Subcutaneous abdominal adipose tissue (tissue), 5 donors: ENCODE measurements at regions not wholly inside any gene's neighbourhood (a gene's known extent, or its start where the extent isn't known, plus 50 kb on each side); places are given as distances from the start of the nearest gene placed in this dataset.
A peak's percentile ranks its signal among the peaks of the same experiment; 100 is the strongest.

ENCODE experiments used
- H3K27ac ChIP-seq: one replicate; pipeline ENCODE4 v1.7.0; 2013; ENCODE audit warnings: low read depth, mild to moderate bottlenecking, inconsistent platforms, low read length, moderate library complexity
- H3K27me3 ChIP-seq, 5 donors: one replicate each; pipeline ENCODE4 v1.7.0; 2013; ENCODE audit warnings: low read length in 5 of 5, inconsistent platforms in 1 of 5; ENCODE audit not compliant: control insufficient read depth in 5 of 5, insufficient read depth in 4 of 5
- H3K36me3 ChIP-seq, 5 donors: one replicate each; pipeline ENCODE4 v1.7.0; 2013; ENCODE audit warnings: low read length in 5 of 5; ENCODE audit not compliant: control insufficient read depth in 5 of 5, insufficient read depth in 5 of 5
- H3K4me1 ChIP-seq, 5 donors: one replicate each; pipeline ENCODE4 v1.7.0; 2013; ENCODE audit warnings: low read length in 5 of 5, mild to moderate bottlenecking in 3 of 5, moderate library complexity in 1 of 5; ENCODE audit not compliant: control insufficient read depth in 5 of 5, insufficient read depth in 5 of 5
- H3K4me3 ChIP-seq, 5 donors: one replicate each; pipeline ENCODE4 v1.7.0; 2013; ENCODE audit warnings: low read length in 5 of 5, low read depth in 1 of 5
- H3K9ac ChIP-seq, 5 donors: one replicate each; pipeline ENCODE4 v1.7.0; 2013; ENCODE audit warnings: low read length in 5 of 5, mild to moderate bottlenecking in 4 of 5, moderate library complexity in 3 of 5
- H3K9me3 ChIP-seq, 5 donors: one replicate each; pipeline ENCODE4 v1.7.0; 2013; ENCODE audit warnings: low read length in 5 of 5; ENCODE audit not compliant: control insufficient read depth in 5 of 5
- donor health status: healthy.
- donor health status: healthy.
- donor health status: healthy.
- donor health status: healthy.
- donor health status: healthy.

DNA sequence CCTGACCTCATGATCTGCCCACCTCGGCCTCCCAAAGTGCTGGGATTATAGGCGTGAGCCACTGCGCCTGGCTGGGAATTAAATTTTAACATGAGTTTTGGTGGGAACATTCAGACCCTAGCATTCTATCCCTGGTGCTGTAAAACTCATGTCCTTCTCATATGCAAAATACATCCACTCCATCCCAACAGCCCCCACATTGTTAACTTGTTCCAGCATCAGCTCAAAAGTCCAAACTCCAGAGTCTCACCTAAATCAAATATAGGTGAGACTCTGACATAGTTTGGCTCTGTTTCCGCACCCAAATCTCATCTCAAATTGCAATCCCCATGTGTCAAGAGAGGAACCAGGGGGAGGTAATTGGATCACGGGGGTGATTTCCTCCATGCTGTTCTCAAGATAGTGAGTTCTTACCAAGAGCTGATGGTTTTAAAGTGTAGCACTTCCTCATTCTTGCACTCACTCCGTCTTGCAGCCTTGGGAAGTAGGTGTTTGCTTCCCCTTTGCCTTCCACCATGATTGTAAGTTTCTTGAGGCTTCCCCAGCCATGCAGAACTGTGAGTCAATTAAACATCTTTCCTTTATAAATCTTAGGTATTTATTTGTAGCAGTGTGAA lies 96.2 kb upstream of the PLCL2 start:
- Histone ChIP-seq H3K36me3 (no peaks in the 10 kb centered on the region), H3K4me3 (no peak overlapping the region), H3K9ac (no peak overlapping the region), H3K9me3 (no peaks in the 10 kb centered on the region), H3K27me3 (no peaks in the 10 kb centered on the region), H3K4me1 (peaks cover 0 to 13% (median 11%) of the 10 kb centered on the region in 5 donors), H3K27ac (no peak overlapping the region)

DNA sequence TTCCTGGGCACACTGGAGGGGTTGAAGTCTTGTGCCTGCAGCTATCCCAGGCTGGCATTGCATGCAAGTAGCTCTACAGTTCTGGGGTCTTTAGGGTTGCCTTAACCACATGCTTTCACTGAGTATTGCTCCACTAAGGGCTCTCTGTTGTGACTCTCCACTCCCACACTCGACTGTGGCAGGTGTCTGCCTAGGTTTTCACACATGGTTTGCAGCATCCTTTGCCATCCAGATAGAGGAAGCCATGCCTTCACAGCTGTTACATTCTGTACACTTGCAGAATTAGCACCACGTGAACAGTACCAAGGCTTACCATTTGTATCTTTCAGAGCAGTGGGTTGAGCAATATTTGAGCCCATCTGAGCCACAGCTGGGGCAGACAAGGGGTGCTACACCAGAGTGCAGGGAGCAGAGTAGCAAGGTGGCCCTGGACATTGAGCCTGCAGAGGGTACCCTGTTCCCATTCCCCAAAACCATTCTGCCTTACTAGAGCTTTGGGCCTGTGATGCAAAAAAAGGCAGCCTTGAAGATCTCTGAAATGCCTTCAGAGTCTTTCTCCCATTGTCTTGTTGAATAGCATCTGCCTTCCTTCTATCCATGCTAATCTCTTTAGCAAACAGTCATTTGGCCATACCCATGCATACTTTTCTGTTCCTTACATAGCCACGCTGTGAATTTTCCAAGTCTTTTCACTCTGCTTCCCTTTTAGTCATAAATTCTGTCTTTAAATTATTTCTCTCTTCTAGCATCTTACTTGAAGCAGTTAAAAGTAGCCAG lies 95.2 kb upstream of the PLCL2 start:
- no peak overlapping the region for H3K9ac ChIP-seq
- no peak overlapping the region for H3K4me3 ChIP-seq
- H3K36me3 ChIP-seq = no peaks in the 10 kb centered on the region
- H3K4me1 ChIP-seq = peaks cover 0 to 13% (median 11%) of the 10 kb centered on the region in 5 donors
- H3K27ac ChIP-seq = no peak overlapping the region
- no peaks in the 10 kb centered on the region for H3K9me3 ChIP-seq
- no peaks in the 10 kb centered on the region for H3K27me3 ChIP-seq

DNA sequence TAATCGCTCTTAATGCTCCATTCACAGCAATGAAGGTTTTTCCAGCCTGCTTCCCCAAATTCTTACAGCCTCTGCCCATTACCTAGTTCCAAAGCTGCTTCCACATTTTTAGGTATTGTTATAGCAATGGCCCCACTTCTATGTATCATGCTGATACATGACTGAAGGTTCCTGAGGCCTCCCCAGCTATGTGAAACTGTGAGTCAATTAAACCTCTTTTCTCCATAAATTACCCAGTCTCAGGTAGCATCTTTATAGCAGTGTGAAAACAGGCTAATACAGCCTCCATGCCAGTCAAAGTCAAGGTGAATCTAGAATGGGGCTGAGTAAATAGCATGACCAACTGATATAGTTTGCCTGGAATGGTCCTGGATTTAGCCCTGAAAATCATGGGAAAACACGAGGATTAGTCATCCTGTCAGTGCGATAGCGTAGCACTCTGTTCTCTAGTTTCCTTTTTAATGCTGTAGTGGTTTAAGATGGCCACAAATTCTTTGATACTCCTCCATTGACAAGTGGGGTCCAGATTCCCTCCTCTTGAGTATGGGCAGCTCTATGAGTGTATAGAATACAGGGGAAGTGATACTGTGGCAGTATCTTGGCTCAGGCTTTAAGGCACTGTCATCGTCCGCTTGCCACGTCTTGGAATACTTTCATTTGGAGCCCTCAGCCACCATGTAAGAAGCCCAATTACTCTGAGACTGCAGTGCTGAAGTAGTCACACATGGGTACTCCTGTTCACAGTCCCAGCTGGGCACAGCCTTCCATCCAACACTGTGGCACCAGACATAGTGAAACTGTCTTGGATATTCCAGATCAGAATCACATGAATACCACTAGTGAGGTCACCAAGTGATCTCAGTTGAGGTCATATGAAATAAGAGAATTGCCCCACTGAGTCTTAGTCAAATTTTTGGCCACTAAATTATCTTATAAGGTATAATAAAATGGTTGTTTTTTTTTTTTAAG lies 94.0 kb upstream of the PLCL2 start:
- H3K9me3 ChIP-seq = no peaks in the 10 kb centered on the region
- no peaks in the 10 kb centered on the region for H3K27me3 ChIP-seq
- H3K9ac ChIP-seq = no peak overlapping the region
- H3K4me3 ChIP-seq = peak overlapping the region in 1 of 5 donors; percentile 9
- peaks cover 0 to 13% (median 11%) of the 10 kb centered on the region in 5 donors for H3K4me1 ChIP-seq
- no peaks in the 10 kb centered on the region for H3K36me3 ChIP-seq
- H3K27ac ChIP-seq = no peak overlapping the region

DNA sequence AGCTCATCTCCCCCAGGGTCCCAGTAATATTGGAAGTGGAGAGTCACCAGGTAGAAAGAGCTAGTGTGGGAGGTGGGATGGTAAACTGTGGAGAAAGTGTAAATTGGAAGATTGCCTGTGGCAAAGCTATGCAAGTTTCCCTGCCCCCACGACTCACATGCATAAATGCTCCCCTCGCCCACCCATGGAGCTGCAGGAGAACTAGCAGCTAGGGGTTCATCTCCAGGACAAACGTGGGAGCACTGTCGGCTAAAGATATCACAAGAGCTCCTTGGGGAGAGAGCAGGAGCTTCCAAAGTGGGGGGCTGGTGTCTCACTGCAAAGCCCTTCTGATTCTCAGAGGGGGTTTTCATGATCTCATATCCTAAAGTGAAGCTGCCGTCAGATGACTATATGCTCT lies 91.4 kb upstream of the PLCL2 start:
- Histone ChIP-seq H3K27ac (no peak overlapping the region), H3K27me3 (no peaks in the 10 kb centered on the region), H3K36me3 (no peaks in the 10 kb centered on the region), H3K9me3 (no peaks in the 10 kb centered on the region), H3K9ac (no peak overlapping the region), H3K4me3 (no peak overlapping the region), H3K4me1 (peaks cover 0 to 16% (median 11%) of the 10 kb centered on the region in 5 donors)

GRCh38 chr3:16794257-16794656 lies 90.5 kb upstream of the PLCL2 start:
- Histone ChIP-seq H3K9me3 (peaks cover 0 to 2% (median 0%) of the 10 kb centered on the region in 5 donors), H3K4me3 (no peak overlapping the region), H3K27me3 (no peaks in the 10 kb centered on the region), H3K4me1 (peaks cover 0 to 15% (median 11%) of the 10 kb centered on the region in 5 donors), H3K9ac (no peak overlapping the region), H3K27ac (no peak overlapping the region), H3K36me3 (no peaks in the 10 kb centered on the region)

GRCh38 chr3:16795581-16795980 lies 89.2 kb upstream of the PLCL2 start:
- Histone ChIP-seq H3K9me3 (peaks cover 0 to 2% (median 0%) of the 10 kb centered on the region in 5 donors), H3K4me3 (no peak overlapping the region)

DNA sequence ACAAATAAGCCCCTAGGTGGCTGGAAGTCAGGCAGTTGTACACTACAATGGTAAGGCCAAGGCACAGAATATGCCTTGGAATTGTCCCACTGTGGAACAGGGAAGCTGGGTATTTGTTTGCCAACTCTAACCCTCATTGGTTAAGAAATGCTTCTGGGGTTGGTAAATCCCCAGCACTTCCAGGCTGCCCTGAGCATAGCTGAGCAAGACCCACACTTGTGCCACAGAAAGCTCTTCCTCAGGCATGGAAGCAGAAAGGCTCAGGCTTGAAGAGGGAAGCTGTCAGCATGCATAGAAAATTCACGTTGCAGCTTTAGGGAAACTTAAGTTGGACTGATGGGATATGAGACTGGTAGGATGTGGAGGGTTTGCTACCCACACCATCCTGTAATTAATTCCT lies 86.9 kb upstream of the PLCL2 start:
- no peak overlapping the region for H3K4me3 ChIP-seq
- H3K36me3 ChIP-seq = no peaks in the 10 kb centered on the region
- no peaks in the 10 kb centered on the region for H3K27me3 ChIP-seq
- H3K27ac ChIP-seq = no peak overlapping the region
- H3K4me1 ChIP-seq = peaks cover 0 to 19% (median 2%) of the 10 kb centered on the region in 5 donors
- peaks cover 0 to 2% (median 0%) of the 10 kb centered on the region in 5 donors for H3K9me3 ChIP-seq
- H3K9ac ChIP-seq = no peak overlapping the region

More at GRCh38 chr3:16795581-16795980, 89.2 kb upstream of the PLCL2 start:
- no peak overlapping the region for H3K9ac ChIP-seq
- no peak overlapping the region for H3K27ac ChIP-seq
- no peaks in the 10 kb centered on the region for H3K27me3 ChIP-seq
- no peaks in the 10 kb centered on the region for H3K36me3 ChIP-seq
- H3K4me1 ChIP-seq = peaks cover 0 to 9% (median 1%) of the 10 kb centered on the region in 5 donors

GRCh38 chr3:16798738-16799137 lies 86.0 kb upstream of the PLCL2 start:
- Histone ChIP-seq H3K36me3 (no peaks in the 10 kb centered on the region), H3K9me3 (peaks cover 0 to 2% (median 0%) of the 10 kb centered on the region in 5 donors), H3K4me1 (peaks cover 0 to 19% (median 2%) of the 10 kb centered on the region in 5 donors), H3K27me3 (no peaks in the 10 kb centered on the region), H3K4me3 (no peak overlapping the region), H3K9ac (no peak overlapping the region), H3K27ac (no peak overlapping the region)

DNA sequence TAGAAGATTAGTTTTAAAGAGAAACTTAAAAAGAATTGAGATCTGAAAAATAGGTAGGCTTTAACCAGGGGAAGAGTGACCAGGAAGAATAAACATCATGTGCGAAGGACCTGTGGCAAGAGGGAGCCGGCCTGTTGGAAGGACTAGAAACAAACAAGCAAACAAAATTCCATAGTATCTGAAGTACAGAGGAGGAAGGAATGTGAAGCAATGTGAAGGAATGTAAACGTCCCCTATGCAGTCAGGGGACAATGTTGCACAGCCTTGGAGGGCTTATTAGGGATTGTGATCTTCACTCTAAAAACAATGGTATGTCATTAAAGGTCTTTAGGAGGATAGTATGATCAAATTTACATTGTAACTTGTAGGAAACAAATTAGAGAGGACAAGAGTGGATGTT lies 84.4 kb upstream of the PLCL2 start:
- H3K4me1 ChIP-seq = peaks cover 0 to 19% (median 2%) of the 10 kb centered on the region in 5 donors
- no peaks in the 10 kb centered on the region for H3K36me3 ChIP-seq
- no peak overlapping the region for H3K9ac ChIP-seq
- peaks cover 0 to 2% (median 0%) of the 10 kb centered on the region in 5 donors for H3K9me3 ChIP-seq
- H3K27me3 ChIP-seq = no peaks in the 10 kb centered on the region
- H3K27ac ChIP-seq = no peak overlapping the region
- no peak overlapping the region for H3K4me3 ChIP-seq
